GM12875 (cell line): ENCODE measurements at regions not wholly inside any gene's neighbourhood (a gene's known extent, or its start where the extent isn't known, plus 50 kb on each side); places are given as distances from the start of the nearest gene placed in this dataset.

ENCODE experiments used
- H3K4me3 ChIP-seq: one replicate; pipeline ENCODE4 v1.5.1; 2011; ENCODE audit warnings: low read depth, low read length, control low read depth
- CTCF ChIP-seq: IDR thresholded peaks from 2 replicates; pipeline ENCODE4 v1.5.1; 2011; ENCODE audit warnings: low read depth, mild to moderate bottlenecking, control low read depth, inconsistent platforms, low read length, moderate library complexity, borderline replicate concordance; ENCODE audit not compliant: insufficient read depth

GRCh38 chr18:27838225-27838624 lies 338.7 kb downstream of the CDH2 start:
- H3K4me3 ChIP-seq: no peak overlapping the region
- TF ChIP-seq CTCF: no peak

GRCh38 chr18:27826101-27826500 lies 350.8 kb downstream of the CDH2 start:
- H3K4me3 ChIP-seq: no peak overlapping the region
- TF ChIP-seq CTCF: no peak

DNA sequence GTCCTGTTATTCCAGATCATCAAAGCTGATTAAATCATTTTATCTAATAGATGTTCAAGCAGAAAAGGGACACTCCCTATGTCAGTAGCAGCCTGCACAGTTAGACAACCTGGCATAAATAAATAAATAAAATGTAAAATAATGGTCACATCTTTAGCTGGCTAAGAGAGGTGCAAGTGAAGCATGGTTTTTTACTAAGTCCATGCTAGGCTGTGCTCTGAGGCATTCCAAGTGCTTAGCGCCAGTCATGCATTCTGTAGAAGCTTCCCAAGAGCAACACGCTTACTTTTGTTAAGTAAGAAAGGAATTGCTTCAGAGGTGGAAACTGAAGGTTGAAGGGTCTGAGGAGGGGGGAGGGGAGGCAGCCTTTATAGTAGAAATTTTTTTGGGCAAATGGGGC lies 351.2 kb downstream of the CDH2 start:
- TF ChIP-seq CTCF: no peak
- no peak overlapping the region for H3K4me3 ChIP-seq

DNA sequence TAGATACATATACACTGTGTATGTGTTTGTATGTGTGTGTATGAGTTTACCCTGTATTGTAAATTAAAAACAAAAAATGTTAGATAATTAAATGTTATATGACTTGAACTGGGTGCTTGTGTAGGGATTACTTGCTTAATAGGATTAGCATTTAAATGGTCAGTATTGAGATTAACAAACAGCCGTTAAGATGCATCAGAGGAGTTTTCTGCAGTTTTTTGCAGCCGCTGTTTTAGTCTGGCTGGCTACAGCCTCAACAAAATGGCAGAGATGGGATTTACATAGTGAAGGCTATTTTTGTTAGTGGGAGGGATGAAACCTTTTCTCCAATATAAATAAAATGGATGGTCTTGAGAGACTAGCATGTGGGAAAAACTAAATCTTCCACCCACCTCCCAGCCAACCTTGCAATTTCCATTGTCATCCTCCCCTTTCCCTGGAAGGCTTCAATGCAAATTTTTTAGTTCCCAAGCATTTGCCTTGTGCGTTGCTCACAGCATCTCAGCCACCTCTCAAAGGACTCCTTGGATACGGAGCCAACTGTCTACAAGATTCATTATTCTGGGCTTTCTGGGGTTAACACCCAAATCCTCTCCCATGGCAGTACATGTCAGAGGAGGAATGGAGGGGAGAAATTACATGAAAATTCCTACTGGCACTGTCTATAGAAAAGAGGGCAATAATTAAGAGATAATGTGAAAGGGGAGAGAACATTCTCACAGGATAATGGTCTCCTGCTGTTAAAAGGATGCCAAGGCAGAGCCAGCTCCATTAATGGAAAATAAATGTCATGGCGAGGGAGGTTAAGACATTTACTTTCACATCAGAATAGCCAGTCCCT lies 351.9 kb downstream of the CDH2 start:
- no peak for TF ChIP-seq CTCF
- no peak overlapping the region for H3K4me3 ChIP-seq

DNA sequence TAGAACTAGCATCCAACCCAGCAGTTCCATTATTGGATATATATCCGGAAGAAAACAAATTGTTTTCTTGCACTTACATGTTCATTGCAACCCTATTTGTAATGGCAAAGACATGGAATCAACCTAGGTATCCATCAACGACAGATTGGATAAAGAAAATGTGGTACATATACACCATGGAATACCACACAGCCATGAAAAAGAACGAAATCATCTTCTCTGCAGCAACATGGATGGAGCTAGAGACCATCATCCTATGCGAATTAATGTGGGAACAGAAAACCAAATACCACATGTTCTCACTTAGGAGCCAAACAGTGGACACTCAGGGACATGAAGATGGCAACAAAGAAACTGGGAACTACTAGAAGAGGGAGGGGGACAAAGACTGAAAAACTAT lies 352.7 kb downstream of the CDH2 start:
- H3K4me3 ChIP-seq: no peak overlapping the region
- TF ChIP-seq CTCF: no peak

- TF ChIP-seq CTCF: no peak
- H3K4me3 ChIP-seq: no peak overlapping the region
These were observed 353.9 kb downstream of the CDH2 start for GRCh38 chr18:27823053-27823452.

DNA sequence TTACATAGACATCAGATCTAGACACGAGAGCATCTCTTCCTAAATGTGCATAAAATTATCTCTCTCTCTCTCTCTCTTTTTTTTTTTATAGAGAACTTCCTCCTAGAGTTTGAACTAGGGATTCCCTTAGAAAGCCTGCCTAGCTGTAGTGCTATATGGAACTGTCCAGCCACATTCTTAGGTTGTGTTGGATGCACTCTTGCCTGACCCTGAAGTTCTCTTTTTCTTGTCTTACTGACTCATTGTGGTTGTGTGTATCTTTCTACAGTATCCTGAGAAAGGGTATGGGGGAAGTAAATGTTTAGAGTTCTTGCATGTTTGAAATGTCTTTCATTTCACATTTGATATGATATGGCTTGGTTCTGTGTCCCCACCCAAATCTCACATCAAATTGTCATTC lies 368.2 kb downstream of the CDH2 start:
- H3K4me3 ChIP-seq: no peak overlapping the region
- TF ChIP-seq CTCF: no peak
